MCF 10A (cell line): ENCODE measurements at regions not wholly inside any gene's neighbourhood (a gene's known extent, or its start where the extent isn't known, plus 50 kb on each side); places are given as distances from the start of the nearest gene placed in this dataset.

Source experiments
- BruUV-seq: library from RNA; stranded (reverse); fragments of 400-500 nt; replicated peaks from 2 replicates; lab custom pipeline; 2021; lab: Mats Ljungman, UMichigan
- CTCF ChIA-PET: fragments of 300-600 bp; sonication (Branson Sonifier 250); formaldehyde crosslinking; extraction: SDS; loops from one replicate; lab custom pipeline; 2021; ENCODE audit warnings: antibody characterized with exemption, inconsistent platforms; lab: Yijun Ruan, JAX
- POLR2A ChIA-PET: fragments of 300-600, 350-650 bp; sonication (Branson Sonifier 250); formaldehyde crosslinking; extraction: SDS; loops from one replicate; lab custom pipeline; 2020; ENCODE audit warnings: antibody characterized with exemption, inconsistent platforms; lab: Yijun Ruan, JAX
- DNase-seq: peaks from one replicate; pipeline ENCODE4 v3.0.0-alpha.2; 2018; ENCODE audit not compliant: unreplicated experiment
- H3K27ac Mint-ChIP-seq: one replicate; pipeline ENCODE4 v1.8.0; 2022; ENCODE audit warnings: mild to moderate bottlenecking, low read depth, mixed read lengths; ENCODE audit not compliant: unreplicated experiment
- H3K27me3 Mint-ChIP-seq: one replicate; pipeline ENCODE4 v1.8.0; 2022; ENCODE audit warnings: mixed read lengths; ENCODE audit not compliant: insufficient read depth, unreplicated experiment
- H3K36me3 Mint-ChIP-seq: one replicate; pipeline ENCODE4 v1.8.0; 2022; ENCODE audit warnings: mild to moderate bottlenecking, moderate library complexity, mixed read lengths; ENCODE audit not compliant: insufficient read depth, unreplicated experiment
- H3K4me1 Mint-ChIP-seq: one replicate; pipeline ENCODE4 v1.8.0; 2022; ENCODE audit warnings: mixed read lengths; ENCODE audit not compliant: insufficient read depth, unreplicated experiment
- H3K4me3 Mint-ChIP-seq: one replicate; pipeline ENCODE4 v1.8.0; 2022; ENCODE audit warnings: mild to moderate bottlenecking, moderate library complexity, mixed read lengths; ENCODE audit not compliant: unreplicated experiment
- H3K9me3 Mint-ChIP-seq: one replicate; pipeline ENCODE4 v1.8.0; 2022; ENCODE audit warnings: mixed read lengths; ENCODE audit not compliant: unreplicated experiment
- intact Hi-C: fragments of 100-400 bp; cut with micrococcal nuclease; formaldehyde crosslinking; loops from 2 replicates; pipeline ENCODE4 v1.14.1; 2022
- TF ChIP-seq, protein P1 (sequence below): fragments of 200-600 bp; IDR thresholded peaks from one replicate; pipeline ENCODE4 v1.8.0; 2022; ENCODE audit warnings: antibody characterized with exemption, mild to moderate bottlenecking; ENCODE audit not compliant: unreplicated experiment

DNA sequence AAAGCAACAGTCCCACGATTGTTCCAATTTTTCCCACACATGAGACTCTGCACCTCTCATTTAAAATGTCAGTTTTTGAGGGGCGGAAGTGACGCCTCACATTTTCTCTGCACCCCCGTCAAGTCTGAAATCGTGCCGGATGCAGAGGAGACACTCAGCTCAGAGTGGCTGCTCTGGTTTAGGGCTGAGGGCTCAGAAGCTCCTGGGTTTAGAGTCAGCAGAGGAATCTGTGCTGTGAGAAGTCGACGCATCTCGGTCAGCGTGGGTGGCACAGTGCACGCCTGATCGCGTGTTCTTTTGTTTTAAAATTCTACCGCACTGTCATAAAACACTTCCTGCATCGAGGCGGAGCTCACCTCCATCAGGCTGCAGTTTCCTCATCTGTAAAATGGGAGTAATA is 116.7 kb upstream of the ADRA2C start:
- ChIA-PET POLR2A (no interaction called here), CTCF (no interaction called here)
- no peak overlapping the region for H3K4me3 Mint-ChIP-seq
- BruUV-seq, result no TSS peak
- DNase-seq, result no peak
- TF ChIP-seq, protein P1, sequence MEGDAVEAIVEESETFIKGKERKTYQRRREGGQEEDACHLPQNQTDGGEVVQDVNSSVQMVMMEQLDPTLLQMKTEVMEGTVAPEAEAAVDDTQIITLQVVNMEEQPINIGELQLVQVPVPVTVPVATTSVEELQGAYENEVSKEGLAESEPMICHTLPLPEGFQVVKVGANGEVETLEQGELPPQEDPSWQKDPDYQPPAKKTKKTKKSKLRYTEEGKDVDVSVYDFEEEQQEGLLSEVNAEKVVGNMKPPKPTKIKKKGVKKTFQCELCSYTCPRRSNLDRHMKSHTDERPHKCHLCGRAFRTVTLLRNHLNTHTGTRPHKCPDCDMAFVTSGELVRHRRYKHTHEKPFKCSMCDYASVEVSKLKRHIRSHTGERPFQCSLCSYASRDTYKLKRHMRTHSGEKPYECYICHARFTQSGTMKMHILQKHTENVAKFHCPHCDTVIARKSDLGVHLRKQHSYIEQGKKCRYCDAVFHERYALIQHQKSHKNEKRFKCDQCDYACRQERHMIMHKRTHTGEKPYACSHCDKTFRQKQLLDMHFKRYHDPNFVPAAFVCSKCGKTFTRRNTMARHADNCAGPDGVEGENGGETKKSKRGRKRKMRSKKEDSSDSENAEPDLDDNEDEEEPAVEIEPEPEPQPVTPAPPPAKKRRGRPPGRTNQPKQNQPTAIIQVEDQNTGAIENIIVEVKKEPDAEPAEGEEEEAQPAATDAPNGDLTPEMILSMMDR, result no peak
- H3K4me1 Mint-ChIP-seq, result no peaks in the 10 kb centered on the region
- no peaks in the 10 kb centered on the region for H3K9me3 Mint-ChIP-seq
- H3K27ac Mint-ChIP-seq, result no peak overlapping the region
- intact Hi-C loops, result no loop called here
- H3K27me3 Mint-ChIP-seq, result peaks cover 81% of the 10 kb centered on the region
- no peaks in the 10 kb centered on the region for H3K36me3 Mint-ChIP-seq

DNA sequence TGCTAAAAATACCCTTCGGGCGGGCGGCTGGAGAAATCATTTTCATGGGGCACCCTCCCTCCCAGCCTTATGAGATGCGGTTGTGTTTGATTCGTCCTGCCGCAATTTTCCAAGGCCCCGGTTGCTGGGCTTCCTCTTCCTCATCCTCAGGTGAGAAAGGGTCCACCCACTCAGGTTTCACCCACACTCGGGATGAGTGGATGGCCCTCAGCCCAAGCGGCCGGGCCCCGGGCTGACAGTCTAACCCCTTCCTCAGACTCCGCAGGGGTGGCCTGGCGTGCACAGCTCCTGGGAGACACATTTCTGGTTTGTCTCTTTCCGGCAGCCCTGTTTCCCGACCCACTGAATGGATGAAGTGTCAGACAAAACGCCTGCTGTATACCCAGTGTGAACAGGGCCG is 116.5 kb upstream of the LRPAP1 start:
- Mint-ChIP-seq H3K4me3 (no peak overlapping the region), H3K27me3 (peaks cover 74% of the 10 kb centered on the region), H3K4me1 (no peaks in the 10 kb centered on the region), H3K9me3 (no peaks in the 10 kb centered on the region), H3K36me3 (no peaks in the 10 kb centered on the region), H3K27ac (no peak overlapping the region)
- intact Hi-C loops, result no loop called here
- DNase-seq, result no peak
- no TSS peak for BruUV-seq
- TF ChIP-seq, protein P1, result no peak
- CTCF ChIA-PET, result no interaction called here
- POLR2A ChIA-PET, result no interaction called here

DNA sequence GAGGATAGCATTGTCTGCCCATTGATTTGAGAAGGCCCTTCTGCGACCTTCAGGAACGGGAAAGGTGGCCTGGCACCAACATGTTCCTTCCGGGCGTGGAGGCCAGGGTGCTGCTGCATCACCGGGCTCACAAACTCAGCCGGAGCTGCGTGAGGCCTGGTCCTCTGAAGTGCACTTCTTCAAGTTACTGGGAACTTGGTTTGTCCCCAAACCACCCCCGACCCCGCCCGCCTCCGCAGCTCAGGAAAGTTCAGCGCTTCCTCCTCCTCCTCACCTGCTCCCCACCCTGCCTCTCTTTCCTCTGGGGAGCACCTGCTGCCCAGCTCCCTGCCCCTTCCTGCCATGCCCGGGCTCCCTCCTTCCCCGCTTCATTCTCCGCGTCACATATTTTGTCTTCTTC is 116.0 kb upstream of the LRPAP1 start:
- H3K27ac Mint-ChIP-seq, result no peak overlapping the region
- TF ChIP-seq, protein P1, result no peak
- no peaks in the 10 kb centered on the region for H3K9me3 Mint-ChIP-seq
- no peaks in the 10 kb centered on the region for H3K4me1 Mint-ChIP-seq
- intact Hi-C loops, result no loop called here
- H3K4me3 Mint-ChIP-seq, result no peak overlapping the region
- no TSS peak for BruUV-seq
- DNase-seq, result no peak
- H3K36me3 Mint-ChIP-seq, result no peaks in the 10 kb centered on the region
- POLR2A ChIA-PET, result no interaction called here
- CTCF ChIA-PET, result no interaction called here
- H3K27me3 Mint-ChIP-seq, result peaks cover 68% of the 10 kb centered on the region

DNA sequence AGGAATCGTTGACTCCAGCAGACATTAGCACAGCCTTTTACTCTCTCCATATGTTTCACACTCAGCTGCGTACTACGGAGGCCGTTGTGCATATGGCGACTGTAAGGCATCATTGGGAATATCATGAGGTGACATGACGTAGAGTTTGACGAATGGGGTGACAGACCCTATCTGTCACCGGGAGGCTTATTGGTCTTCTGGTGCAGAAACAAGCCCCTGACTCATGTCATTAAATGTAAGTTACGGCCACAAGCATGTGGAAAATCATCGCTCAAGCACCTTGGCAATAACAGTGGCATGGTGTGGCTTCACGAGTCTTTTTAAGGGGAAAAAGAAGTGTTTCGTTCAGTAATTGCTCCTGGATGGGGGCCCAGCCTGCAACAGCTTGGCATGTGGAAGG is 115.2 kb upstream of the LRPAP1 start:
- intact Hi-C loops, result no loop called here
- Mint-ChIP-seq H3K27ac (no peak overlapping the region), H3K9me3 (no peaks in the 10 kb centered on the region), H3K4me1 (no peaks in the 10 kb centered on the region), H3K27me3 (peaks cover 61% of the 10 kb centered on the region), H3K4me3 (no peak overlapping the region), H3K36me3 (no peaks in the 10 kb centered on the region)
- TF ChIP-seq, protein P1, result no peak
- ChIA-PET POLR2A (no interaction called here), CTCF (no interaction called here)
- DNase-seq, result no peak
- no TSS peak for BruUV-seq
